C4-2B (cell line): ENCODE measurements at regions not wholly inside any gene's neighbourhood (a gene's known extent, or its start where the extent isn't known, plus 50 kb on each side); places are given as distances from the start of the nearest gene placed in this dataset.

Experiments
- ZFX ChIP-seq: fragments of 450-650 bp; IDR thresholded peaks from 2 replicates; pipeline ENCODE4 v1.6.1; 2017
- TF ChIP-seq, protein P1 (sequence below): fragments of 450-650 bp; conservative IDR thresholded peaks from 2 replicates; pipeline ENCODE4 v1.5.1; 2017; ENCODE audit warnings: mild to moderate bottlenecking

DNA sequence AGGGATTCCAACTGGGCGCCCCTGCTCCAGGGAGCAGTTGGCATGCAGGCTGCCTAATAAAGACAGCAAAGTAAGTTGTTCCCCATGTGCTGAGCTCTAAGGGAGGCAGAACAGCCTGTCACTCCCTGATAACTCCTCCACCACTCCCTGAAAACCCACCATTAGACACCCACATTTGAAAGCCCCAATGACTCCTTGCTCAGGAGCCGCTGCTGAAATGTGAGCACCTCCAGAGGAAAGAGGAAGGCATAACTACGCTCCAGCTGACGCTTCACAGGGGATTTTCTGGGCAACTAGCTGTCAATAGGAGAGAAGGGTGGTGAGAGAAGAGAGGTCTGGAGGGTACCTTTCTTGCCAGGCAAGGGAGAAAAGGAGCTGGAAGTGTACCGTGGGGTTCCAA lies 62.5 kb downstream of the NPY1R start:
- TF ChIP-seq, protein P1, sequence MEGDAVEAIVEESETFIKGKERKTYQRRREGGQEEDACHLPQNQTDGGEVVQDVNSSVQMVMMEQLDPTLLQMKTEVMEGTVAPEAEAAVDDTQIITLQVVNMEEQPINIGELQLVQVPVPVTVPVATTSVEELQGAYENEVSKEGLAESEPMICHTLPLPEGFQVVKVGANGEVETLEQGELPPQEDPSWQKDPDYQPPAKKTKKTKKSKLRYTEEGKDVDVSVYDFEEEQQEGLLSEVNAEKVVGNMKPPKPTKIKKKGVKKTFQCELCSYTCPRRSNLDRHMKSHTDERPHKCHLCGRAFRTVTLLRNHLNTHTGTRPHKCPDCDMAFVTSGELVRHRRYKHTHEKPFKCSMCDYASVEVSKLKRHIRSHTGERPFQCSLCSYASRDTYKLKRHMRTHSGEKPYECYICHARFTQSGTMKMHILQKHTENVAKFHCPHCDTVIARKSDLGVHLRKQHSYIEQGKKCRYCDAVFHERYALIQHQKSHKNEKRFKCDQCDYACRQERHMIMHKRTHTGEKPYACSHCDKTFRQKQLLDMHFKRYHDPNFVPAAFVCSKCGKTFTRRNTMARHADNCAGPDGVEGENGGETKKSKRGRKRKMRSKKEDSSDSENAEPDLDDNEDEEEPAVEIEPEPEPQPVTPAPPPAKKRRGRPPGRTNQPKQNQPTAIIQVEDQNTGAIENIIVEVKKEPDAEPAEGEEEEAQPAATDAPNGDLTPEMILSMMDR, result no peak
- TF ChIP-seq ZFX, result no peak
